ENCODE measurements at regions not wholly inside any gene's neighbourhood (a gene's known extent, or its start where the extent isn't known, plus 50 kb on each side); places are given as distances from the start of the nearest gene placed in this dataset.

- TF ChIP-seq CCNT2 (IDR thresholded peaks at IDR 0.05; ENCODE audit: borderline replicate concordance, extremely low read depth, insufficient read length, low read depth, low read length) (no peak), RFX1 (IDR thresholded peaks at IDR 0.05) (no peak), SRF (CRISPR knock-in tag; IDR thresholded peaks at IDR 0.05) (no peak), ZBTB2 (IDR thresholded peaks at IDR 0.05) (no peak), FOXM1 (IDR thresholded peaks at IDR 0.05; ENCODE audit: low read depth) (no peak), FOXM1 (CRISPR knock-in tag; IDR thresholded peaks at IDR 0.05; ENCODE audit: low read depth) (no peak), KAT2B (IDR thresholded peaks at IDR 0.05; ENCODE audit: low read depth, low read length) (no peak), CBFA2T2 (conservative IDR thresholded peaks at IDR 0.05) (no peak)
Observed at GRCh38 chr9:81461196-81461595, 228.2 kb downstream of the TLE1 start (continued).

- no peaks in the 10 kb centered on the region for H3K27me3 ChIP-seq (ENCODE audit: control insufficient read depth in 2 of 2, insufficient read depth in 2 of 2, low read length in 2 of 2)
- DNase-seq (ENCODE audit: extremely low read depth in 1 of 4, low spot score in 3 of 4) (no peak), FAIRE-seq (no peak), ATAC-seq (no peak)
- in situ Hi-C loops (cut with MboI): no loop called here
- POLR2A ChIA-PET: no interaction called here
- no peak overlapping the region for H3K4me2 ChIP-seq (ENCODE audit: insufficient read depth, low read length)
- H3K9ac ChIP-seq (ENCODE audit: insufficient read depth in 1 of 2, low read depth in 2 of 2, low read length in 2 of 2): no peak overlapping the region
- intact Hi-C loops (cut with micrococcal nuclease): no loop called here
- no peak overlapping the region for H3K4me3 ChIP-seq
- no peak overlapping the region for H3K27ac ChIP-seq (ENCODE audit: extremely low read depth, low read depth, low read length)
- H4K20me1 ChIP-seq (replicated peaks; ENCODE audit: control insufficient read depth, insufficient read depth, low read length): no peaks in the 10 kb centered on the region
- H2AFZ ChIP-seq (ENCODE audit: low read depth, low read length): no peak overlapping the region
- H3K4me1 ChIP-seq (replicated peaks in 1 of 2; ENCODE audit: control insufficient read depth in 2 of 2, insufficient read depth in 2 of 2, low read length in 2 of 2): no peaks in the 10 kb centered on the region
- BruUV-seq (replicated peaks): no TSS peak
- H3K9me3 ChIP-seq (replicated peaks; ENCODE audit: control insufficient read depth, insufficient read depth, low read depth, low read length): no peaks in the 10 kb centered on the region
- no peaks in the 10 kb centered on the region for H3K36me3 ChIP-seq (ENCODE audit: control insufficient read depth, insufficient read depth, low read length)
- H3K79me2 ChIP-seq (ENCODE audit: control insufficient read depth, insufficient read depth, low read length): no peaks in the 10 kb centered on the region
- CTCF ChIA-PET (ENCODE audit: low intra/inter-chr PET ratio): no interaction called here
- WGBS (ENCODE audit: insufficient coverage, low coverage, missing lambda C conversion rate): 0% methylated on average over 1 of the region's 1 CpG
- no peaks in the 10 kb centered on the region for H3K9me1 ChIP-seq (ENCODE audit: control insufficient read depth, insufficient read depth, low read length)
- TF ChIP-seq STAT5A (IDR thresholded peaks at IDR 0.05; ENCODE audit: borderline replicate concordance, low read length) (no peak), ZBTB9 (CRISPR knock-in tag; IDR thresholded peaks at IDR 0.05) (no peak), KDM2B (CRISPR knock-in tag; IDR thresholded peaks at IDR 0.05) (no peak), EZH2 (IDR thresholded peaks at IDR 0.05; ENCODE audit: borderline replicate concordance, low read depth, low read length) (no peak), ZKSCAN1 (IDR thresholded peaks at IDR 0.05; ENCODE audit: low read depth, low read length) (no peak), FOS (IDR thresholded peaks at IDR 0.05; ENCODE audit: extremely low read depth, insufficient read length) (no peak), ZNF253 (CRISPR knock-in tag; conservative IDR thresholded peaks at IDR 0.05) (no peak), ARHGAP35 (IDR thresholded peaks at IDR 0.05; ENCODE audit: partially characterized antibody) (no peak), WHSC1 (IDR thresholded peaks at IDR 0.05; ENCODE audit: low read length) (no peak), ZNF280B (CRISPR knock-in tag; IDR thresholded peaks at IDR 0.05) (no peak), NFRKB (IDR thresholded peaks at IDR 0.05; ENCODE audit: low read depth) (no peak), OTX1 (CRISPR knock-in tag; IDR thresholded peaks at IDR 0.05) (no peak), POLR2B (IDR thresholded peaks at IDR 0.05; ENCODE audit: low read depth, partially characterized antibody) (no peak), SNIP1 (IDR thresholded peaks at IDR 0.05; ENCODE audit: low read depth) (no peak)
Observed at GRCh38 chr9:81460693-81461092, 228.7 kb downstream of the TLE1 start.
